GM18511 (cell line): ENCODE measurements at regions not wholly inside any gene's neighbourhood (a gene's known extent, or its start where the extent isn't known, plus 50 kb on each side); places are given as distances from the start of the nearest gene placed in this dataset.

Experiments used
- ATAC-seq: cut with Tn5 transposase; IDR thresholded peaks from one replicate; pipeline ENCODE4 v1.9.1; 2021; ENCODE audit warnings: mild to moderate bottlenecking, moderate library complexity; ENCODE audit not compliant: unreplicated experiment

DNA sequence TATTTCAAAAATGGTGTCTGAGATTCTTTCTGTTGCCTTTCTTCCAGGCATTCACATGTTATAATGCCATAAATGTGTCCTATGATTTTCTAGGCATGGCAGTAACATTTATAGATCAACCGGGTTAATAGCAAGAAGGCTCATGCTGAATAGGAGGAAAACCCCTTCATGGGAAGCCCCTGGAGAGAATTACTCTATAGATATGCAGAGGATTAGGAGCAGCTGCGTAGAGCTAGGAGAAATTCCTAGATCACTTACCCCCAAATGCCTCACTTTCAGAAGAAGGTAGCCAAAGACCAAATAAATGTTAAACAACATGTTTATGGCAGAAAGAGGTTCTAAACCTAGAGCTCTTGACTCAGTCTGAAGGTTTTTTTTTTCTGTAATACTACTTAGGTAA, 153.4 kb upstream of the CTNNA2 start:
- no peak for ATAC-seq

DNA sequence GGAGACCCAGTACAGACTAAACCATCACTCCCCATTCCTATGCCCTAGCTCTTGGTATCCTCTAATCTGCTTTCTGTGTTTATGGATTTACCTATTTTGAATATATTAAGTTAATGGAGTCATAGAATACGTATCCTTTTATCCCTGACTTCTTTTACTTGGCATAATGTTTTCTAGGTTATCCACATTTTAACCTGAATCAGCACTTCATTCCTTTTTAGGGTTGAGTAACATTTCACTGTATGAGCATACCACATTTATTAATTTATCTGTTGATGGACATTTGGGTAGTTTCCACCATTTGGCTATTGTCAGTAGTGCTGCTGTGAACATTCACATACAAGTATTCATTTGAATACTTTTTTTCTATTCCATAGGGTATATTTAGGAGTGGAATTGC, 157.3 kb upstream of the CTNNA2 start:
- no peak for ATAC-seq

DNA sequence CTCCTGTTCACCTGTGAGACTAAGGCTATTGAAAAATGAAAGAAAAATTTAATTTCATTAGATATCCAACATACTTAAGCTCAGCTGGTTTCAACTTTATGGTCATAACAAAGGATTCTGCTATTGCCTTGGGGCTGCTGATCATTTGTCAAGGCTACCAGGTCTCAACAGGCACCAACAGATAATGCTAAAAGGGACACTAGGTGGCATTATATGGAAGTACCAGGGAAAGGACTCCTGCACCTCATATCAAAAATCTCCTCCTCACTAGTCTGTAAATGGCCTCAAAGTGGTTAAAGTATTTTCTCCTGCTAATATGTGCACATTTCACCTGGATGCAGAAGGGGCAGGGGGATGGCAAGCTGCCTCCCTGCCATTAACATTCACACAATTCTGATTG, 167.9 kb upstream of the REG3A start:
- no peak for ATAC-seq

DNA sequence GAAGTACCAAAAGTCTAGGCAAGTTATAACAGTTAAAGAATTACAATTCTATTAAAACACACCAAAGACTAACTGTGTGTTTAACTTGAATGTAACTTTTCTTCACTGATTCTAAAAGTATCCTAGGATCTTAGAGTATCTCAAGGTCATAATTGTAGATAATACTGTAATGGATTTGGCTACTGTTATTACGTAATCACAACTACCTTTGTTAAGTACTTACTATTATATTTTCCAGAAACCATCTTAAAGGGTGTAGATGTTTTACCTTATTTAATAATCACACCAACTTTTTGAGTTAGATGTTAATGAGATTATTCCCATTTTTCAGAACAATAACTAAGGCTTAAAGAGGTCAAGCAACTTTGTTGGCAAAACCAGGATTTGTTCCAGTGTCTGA, 161.3 kb upstream of the REG3A start:
- ATAC-seq: no peak

DNA sequence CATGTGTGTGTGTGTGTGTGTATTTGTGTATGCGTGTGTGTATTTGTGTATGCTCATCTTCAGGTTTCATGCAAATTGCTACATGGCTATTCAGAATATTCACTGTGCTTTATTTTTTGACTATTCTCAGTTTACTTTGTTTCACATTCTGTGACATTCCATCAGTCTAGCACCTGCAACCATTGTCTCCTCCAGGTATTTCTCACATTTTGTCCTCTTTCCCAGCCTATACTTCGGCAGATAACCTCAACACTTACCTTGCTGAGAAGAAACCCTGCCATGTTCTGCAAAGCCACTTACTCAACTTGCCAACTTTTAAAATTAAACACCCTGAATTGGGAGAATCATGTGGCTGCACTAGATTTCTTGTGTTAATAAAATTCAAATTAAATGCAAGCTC, 135.4 kb upstream of the REG3A start:
- no peak for ATAC-seq

DNA sequence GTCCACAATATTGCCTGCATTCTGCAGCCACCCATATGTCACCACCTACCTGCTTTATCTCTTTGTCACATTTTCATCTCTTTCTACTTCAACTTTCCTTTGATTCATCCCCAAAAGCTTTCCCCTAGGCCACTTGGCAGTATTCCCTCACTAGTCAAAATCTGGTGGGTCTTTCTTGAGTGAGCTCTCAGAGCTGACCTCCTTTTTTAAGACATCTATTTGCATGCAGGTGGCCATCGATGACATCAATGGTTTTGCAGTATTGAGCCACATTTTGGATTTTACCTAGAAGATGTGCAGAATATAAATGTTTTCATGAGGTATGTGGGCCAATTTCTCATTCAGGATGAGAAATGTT, 133.4 kb upstream of the REG3A start:
- ATAC-seq: no peak

DNA sequence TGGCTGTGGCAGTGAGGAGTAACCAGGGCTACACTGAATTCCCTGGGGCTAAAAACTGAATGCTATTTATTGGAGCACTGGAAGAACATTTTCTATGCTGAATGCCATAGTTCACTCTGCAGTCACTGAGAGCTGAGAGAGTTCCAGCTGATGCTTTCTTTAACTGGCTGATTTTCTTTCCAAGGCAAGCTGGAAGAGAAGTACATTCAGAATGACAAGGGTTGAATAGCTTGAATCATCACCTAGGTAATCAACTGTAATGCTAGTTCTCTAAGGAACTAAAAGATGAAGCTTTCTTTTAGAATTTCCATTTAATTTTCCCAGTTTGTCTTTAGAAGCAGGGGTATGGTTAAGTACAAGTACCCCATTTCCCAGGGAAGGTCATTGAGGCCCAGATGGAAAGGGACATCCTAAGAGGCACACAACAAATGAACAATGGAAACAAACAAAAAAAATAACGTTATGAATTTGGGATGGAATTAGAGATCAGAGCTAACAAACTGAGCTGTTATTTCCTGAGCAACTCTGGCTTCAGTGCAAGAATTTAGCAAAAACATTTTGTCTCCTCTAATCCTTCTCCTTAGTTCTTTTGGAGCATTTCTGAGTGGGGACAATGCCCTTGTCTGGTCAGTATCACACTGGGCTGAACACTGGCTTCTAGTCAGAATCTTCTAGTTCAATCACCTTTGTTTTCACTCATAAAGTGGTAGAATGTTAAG, 132.8 kb upstream of the REG3A start:
- ATAC-seq: no peak

DNA sequence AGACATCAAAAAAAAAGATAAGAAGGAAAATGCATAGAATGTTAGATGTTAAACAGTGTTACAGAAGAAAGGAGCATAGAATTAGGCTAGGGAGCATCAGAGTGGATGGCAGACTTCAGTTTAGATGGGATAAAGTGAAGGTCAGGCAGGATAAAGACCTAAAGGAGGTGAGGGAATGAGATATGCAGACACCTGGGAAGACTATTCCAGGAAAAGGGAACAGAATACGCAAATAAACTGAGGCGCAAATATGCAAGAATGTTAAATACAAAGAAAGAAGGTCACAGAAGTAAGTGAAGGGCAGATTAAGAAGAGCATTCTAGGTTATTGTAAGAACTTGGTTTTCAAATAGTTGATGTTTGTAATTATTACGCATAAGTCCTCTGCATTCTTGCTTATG, 116.3 kb upstream of the REG3A start:
- no peak for ATAC-seq

DNA sequence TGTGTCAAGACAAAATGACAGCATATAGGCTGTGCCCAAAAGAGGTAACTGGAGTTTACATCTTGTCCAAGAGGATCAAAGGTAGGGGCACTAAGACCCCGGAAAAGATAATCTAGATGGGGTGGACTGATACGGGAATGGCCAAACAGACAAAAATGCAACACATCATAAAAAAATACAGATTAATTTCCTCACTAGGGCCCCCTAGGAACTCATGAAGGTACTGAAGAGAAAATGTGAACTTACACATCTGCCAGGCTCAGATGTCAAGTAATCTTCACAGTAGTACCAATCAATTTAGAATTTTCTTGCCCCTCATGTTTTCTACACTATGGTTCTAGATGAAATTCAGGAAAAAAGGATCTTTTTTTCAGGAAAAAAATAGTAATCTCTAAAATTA, 115.6 kb upstream of the REG3A start:
- no peak for ATAC-seq

DNA sequence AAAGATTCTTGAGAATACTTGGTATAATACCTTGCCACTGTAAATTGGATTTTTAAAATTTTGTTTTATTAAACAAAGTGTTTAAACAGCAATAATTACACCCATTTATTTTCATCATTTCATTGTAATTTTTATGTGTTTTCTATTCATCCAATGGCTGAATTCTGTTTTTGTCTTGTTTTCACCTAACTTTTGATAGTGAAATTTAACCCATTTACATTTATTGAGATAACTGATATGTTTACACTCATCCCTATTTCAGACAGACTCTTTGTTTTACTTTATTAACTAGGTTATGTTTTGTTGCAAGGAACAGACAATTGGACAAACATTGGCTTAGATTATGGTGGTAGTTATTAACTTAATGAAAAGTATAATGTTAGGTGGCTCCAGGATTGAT, 113.1 kb upstream of the REG3A start:
- no peak for ATAC-seq

DNA sequence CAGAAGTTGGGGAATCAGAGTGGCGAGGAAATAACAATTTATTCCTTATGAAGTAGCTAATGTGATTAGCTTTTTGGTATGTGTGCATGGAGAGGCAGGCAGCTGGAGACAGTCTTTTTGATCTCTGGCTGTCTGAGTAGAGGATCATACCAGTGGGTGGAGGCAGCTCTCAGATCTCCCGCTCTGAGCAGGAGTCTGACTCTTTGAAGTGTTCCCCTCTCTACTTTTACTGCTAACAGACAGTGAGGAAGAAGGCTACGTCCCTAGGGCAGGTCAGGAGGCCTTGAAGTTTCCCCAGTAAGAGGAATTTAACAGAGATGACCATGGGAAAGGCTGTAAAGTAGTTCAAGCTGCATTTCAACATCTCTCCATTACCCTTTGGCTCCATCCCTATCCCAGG, 111.9 kb upstream of the REG3A start:
- no peak for ATAC-seq

DNA sequence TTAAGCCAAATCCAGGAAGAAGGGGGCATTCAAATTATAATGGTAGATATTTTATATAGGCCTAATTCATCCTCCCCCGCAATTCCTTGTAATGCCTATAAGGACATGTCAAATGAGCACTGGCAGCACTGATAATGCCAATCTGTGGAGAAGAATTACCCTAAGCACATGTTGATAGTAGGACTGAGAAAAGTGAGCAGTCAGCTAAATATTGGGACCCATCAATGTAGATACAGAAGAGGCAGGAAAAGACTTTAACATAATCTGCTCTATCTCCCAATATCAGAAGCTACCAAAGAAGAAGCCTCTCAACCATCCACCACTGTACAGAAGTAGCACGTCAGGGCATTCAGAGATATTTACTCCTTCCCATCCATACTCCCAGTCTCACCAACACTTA, 101.3 kb upstream of the REG3A start:
- ATAC-seq: no peak

DNA sequence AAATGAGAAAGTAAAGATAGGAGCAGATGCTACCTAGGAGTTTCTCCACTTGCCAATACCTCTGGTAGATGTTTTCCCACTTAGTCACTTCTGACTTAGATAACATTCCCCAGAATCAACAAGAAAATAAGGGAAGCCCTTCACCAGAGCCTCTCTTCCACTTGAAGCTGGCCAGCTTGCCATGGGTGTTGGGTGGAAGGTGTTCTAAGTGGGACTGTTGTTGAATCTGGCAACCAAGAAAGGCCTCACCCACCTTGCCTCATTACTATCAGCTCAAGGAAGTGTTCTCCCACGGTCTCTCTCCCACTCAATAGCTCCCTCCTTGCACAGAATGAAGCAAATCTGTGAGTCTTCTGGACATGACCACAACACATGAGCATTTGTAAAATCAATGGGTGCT, 100.4 kb upstream of the REG3A start:
- ATAC-seq: no peak

DNA sequence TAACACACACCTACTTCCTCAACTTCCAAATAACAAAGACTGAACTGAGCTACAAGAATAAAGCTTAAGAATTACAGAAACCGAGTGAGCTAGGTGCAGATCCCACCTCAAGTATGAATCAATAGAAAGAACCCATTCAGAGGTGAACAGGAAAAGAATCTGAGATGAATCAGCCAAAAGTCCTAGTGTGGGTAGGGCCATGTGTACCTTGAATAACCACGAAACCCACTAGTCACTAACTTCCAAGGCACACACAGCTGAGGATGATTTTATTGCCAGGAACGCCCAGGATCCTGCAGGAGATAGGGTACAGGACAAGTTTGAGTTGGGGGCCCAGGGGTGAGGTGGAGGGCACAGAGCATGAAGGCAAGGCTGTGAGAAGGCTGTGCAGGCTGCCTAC, 99.7 kb upstream of the REG3A start:
- no peak for ATAC-seq

DNA sequence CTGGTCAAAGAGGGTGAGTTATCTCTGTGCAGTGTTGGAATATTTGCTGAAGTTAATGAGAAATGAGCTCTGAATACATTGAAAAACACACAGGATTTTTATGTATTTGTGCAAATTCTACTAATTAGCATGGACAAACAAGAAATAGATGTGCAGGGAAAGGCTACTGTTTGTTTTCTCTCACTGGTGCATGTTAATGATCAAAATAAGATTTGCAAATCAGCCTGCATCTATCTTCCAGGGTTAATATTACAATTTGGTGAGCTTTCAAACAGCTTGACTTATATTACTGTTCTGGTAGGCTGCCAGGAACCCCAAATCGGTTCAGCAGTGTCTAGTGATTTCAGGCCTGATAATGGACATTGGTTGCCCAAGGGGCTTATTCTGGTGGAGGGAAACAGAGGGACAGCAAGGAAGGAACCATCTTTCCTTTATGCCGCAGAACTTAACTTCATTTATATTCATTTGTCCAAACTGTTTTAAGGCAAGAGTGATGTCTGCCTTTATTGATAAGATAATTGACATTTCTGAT, 93.8 kb upstream of the REG3A start:
- no peak for ATAC-seq

DNA sequence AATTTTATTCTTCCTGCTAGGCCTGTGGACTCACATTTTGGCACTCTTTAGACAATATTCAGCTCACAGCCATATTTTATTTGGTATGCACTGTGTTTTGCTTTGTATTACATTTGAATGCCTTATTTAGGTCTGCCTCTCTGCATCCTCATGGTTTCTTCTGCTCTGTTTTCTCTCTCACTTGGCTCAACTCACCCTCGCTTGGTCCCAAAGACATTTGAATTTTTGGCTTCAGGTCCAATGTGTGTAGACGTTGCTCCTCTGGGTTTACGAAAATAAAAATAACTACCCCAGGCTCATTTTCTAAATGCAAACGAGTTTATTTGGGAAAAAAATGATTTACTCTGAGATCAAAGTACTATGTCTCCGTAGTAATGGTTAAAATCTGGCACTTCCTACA, 91.1 kb upstream of the REG3A start:
- ATAC-seq: no peak

DNA sequence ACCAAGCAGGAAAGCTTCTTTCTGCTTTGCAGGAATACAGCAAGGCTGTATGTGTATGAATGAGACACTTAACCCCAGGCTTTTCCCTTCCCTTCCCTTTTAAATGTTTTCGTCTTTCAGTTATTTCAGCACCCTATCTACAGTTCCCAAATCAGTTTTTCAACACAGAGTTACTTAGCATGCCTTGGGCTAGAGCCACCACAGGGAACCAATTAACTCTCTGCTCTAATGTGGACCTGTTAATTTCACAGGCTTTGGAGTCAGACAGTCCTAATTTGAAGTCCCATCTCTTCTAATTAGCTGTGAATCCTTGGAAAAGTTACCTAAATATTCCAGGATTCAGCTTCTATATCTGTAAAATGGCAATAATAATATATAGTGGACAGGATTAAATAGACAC, 89.2 kb upstream of the REG3A start:
- ATAC-seq: no peak

DNA sequence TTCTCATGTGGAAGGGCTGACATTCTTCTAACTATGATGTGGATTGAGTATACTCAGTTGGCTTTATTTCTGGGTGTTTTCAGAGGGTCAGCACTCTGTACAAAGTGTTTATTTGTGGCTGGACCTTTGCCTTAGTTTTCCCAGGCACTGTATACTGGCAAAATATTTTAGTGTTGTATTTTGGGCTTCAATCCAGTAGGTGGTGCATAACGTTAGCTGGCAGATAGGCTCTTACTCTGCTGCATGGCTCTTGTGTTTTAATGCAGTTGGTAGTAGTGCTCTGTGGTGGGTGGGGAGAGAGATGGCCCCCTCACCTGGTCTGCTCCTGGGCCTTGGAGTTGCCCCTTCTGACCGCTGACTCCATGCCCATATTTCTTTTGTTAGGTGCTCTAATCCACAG, 75.6 kb upstream of the REG3A start:
- no peak for ATAC-seq

DNA sequence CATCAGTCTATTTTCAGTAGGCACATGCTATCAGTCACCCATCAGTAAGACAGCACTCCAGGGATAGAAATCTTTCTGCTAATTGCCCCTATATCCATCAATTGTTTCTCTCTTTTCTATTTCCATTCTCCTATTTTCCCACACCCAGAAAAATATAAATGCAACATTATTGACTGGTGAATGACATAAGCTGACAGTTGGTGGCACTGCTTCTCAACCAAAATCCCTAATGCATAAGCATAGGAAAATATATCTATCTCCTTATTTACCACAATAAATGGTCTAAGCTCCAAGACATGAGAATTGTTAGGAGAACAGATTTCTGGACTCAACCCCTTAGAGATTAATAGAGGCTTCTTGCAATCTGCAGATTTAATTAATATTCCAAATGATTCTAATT, 64.0 kb upstream of the REG3A start:
- no peak for ATAC-seq

DNA sequence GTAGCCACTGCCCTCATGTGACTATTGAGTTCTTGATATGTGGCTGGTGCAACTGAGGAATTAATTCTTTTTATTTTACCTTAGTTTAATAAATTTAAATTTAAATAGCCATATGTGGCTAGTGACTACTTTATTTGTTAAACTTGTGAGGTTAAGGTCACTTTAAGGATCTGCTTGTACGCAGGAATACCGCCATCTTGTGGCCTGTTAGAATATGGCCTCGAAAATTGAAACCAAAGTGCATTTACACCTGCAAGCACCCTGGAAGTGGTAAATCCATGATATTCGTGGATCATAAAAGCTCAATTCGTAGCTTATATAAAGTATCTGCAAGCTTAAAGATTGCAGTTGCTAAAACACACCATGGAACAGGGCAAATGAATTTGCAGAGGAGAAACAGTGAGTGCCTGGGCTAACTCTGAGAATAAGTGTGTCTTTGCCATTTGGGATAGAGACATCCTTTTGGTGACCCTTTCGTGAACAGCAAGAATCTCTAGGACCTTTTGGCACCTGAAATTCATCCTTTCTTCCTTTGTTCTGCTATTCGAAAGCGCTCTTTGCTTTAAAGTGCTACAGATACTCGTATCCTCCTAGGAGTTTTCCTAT, 59.9 kb upstream of the REG3A start:
- peak; percentile 86 for ATAC-seq

DNA sequence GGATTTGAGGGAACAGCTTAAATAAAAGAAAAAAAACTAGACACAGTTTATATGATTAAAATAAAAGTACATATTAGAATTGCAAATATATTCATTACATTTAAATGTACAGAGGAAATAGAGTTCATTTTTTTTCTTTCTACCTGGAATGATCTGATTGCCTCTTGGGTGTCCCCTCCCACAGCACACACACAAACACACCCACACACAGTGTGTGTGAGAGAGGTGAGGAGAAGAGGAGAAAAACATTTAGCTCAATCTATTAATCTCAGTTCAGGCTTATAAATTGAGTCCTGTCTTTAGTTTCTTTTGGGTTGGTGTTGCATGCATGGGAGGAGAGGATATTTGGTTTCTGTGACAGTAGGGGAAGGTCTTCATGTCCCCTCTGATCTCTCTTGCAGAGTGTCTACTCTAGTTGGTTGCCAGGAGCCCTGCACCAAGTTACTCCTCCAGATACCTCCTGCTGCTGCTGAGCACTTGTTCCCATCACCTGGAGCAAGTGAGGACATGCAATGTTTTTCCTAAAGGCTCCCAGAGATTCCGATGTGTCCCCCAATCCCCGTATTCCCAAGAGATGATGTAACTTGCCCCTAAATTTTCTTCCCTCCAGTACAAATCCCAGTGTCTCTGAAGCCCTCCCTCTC, 50.8 kb upstream of the REG3A start:
- no peak for ATAC-seq
